Left ventricle myocardium superior (tissue), 1 donor: ENCODE measurements at regions not wholly inside any gene's neighbourhood (a gene's known extent, or its start where the extent isn't known, plus 50 kb on each side); places are given as distances from the start of the nearest gene placed in this dataset.

Experiments
- ATAC-seq: fragments of 200-7000 bp; cut with Tn5 transposase; one replicate; pipeline ENCODE4 v1.9.1; 2020; ENCODE audit warnings: mild to moderate bottlenecking, moderate library complexity
- DNase-seq: peaks from one replicate; pipeline ENCODE4 v3.0.0-alpha.2; 2020
- intact Hi-C: fragments of 100-400 bp; cut with micrococcal nuclease; formaldehyde crosslinking; loops from one replicate; pipeline ENCODE4 v1.11.0; 2022
- donor health status: DM: no; HTN: yes; CAD: no; lungs with severe emphysema.

DNA sequence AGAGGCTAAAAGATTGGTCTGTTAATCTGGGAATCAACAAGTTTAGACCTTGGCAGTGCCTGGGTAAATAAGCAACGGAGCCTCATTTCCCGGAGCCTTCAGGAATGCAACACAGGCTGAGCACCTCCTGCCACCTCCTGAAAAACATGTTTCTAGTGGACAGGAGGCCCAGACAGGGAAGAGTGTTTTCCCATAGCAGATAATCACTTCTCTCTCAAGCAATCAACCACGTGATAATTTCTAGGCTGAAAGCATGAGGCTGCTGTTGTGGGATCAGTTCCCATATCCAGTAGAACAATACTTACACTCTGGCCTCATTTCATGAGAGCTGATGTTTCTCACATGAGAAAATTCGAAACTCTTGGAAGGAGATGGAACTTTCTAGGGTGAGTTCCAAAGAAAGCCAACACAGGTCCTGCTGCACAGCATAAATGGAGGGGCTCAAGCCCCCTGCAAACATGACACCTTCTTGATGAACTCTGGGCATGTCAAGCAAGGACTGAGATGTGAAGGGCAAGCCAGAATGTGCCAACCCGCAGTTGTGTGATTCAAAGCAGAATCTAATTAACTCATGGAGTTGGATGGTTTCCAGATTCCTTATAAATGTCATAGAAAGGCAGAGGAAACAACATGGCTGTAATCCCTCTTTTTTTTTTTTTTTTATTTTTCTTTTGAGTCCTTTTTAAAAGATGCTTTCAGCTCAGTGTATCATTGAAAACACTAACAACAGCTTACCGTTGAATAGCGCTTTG is 228.5 kb upstream of the SESN3 start:
- ATAC-seq = peak; percentile 84
- intact Hi-C loops = loop anchor here (2.0 kb wide), 1 partner anchor 39 kb away; no protein-coding TSS in a partner anchor
- no peak for DNase-seq

DNA sequence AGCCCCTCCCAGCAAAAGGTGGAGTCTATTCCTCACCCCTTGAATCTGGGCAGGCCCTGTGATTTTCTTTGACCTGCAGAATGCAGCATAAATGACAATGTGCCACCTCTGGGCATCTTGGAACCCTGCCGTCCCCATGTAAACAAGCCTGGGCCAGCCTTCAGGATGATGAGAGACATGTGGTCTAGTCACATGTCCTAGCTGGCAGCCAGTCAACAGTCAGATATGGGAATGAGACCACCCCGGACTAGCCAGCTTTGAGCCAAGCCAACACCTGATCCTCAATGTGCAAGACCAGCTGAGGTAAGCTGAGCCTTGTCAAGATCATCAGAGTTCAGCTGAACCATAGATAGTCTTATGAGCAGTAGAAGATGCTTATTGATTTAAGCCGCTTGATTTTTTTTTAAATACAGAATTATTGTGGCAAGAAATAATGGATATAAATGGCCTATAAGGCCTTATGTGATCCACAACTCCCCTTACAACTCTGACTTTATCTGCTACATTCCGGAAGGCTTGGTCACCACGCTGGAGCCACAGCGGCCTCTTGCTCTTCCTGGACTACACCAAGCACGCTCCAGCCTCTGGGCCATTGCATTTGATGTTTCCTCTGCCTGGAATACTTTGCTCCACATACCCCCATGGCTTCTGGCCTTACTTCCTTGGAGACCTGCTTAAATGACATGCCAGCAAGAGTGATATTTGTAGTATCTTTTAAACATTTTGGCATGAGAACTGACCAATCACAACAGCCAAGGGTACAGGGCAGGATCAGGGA is 225.9 kb upstream of the SESN3 start:
- intact Hi-C loops = no loop called here

DNA sequence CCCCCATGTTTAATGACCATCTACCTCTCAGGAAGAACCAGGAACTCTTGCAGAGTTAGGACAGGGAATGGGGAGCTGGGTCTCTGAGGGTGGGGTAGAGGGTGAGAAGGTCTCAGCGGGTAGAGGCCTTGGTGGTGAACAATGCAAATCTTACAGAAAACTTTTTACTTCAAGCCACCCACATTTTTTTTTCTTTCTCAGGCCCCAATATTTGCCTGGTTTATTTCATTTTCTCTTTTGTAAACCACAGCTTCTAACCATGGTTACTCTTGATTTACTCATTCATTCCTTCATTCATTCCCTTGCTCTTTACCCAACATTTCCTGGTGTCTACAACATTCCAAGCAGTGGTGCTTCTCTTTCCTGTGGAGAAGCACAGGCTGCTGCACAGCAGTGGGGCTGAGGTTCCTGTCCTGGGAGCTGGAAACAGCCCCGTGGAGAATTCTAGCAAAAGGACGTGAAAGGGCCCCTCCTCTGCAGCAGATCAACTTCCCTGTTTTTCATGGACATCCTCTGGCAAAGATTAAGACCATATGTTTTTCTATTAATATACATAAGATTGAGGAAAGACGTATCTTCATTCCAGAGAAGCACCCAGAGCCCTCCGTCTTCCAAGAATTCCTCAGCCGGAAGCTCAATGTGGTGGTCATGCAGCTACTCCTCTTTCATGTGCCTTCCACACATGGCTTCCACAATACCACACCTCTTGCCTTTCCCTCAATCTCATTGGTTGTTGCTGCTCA is 224.4 kb upstream of the SESN3 start:
- ATAC-seq (no peak), DNase-seq (no peak)
- intact Hi-C loops = no loop called here

More for the DNA sequence above, 225.9 kb upstream of the SESN3 start:
- ATAC-seq = no peak
- no peak for DNase-seq

DNA sequence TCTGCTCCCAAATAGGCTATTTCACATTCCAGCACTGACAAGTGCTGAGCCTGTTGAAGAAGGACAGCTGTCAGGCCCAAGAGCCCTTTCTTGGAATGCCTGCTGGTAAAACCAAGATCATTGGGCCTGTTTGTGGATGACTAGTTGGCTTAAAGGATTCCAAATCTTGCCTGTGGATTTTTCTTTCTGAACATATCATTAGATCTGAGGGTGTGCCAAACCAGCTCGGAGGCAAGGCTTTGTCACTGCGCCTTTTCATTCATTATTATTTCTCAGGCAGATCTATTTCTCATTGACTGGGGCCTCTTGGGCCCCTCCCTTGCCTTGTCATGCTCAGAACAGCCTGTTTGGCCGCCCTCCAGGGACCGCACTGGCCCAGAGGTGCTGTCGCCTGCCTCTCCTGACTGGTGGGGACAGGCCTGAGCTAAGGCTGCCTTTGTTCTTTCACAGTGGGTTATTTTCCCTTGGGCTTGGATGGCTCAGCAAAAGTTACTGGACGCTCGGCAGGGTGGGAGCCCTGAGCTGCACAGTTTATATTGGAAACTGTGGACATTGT is 222.7 kb upstream of the SESN3 start:
- intact Hi-C loops = no loop called here
- DNase-seq (peak; percentile 74), ATAC-seq (peak; percentile 84)

GRCh38 chr11:95451682-95452081 is 220.7 kb upstream of the SESN3 start:
- DNase-seq = no peak
- no peak for ATAC-seq
- intact Hi-C loops = no loop called here

- peak; percentile 83 for ATAC-seq
- DNase-seq = no peak
- intact Hi-C loops = no loop called here
Observed at GRCh38 chr11:95451261-95451660, 220.3 kb upstream of the SESN3 start.

- peak; percentile 63 for ATAC-seq
- DNase-seq = no peak
- intact Hi-C loops = no loop called here
Observed at GRCh38 chr11:95450547-95451123, 219.6 kb upstream of the SESN3 start.

- DNase-seq = no peak
- ATAC-seq = no peak
- intact Hi-C loops = no loop called here
Observed at GRCh38 chr11:95445746-95446333, 214.8 kb upstream of the SESN3 start.

GRCh38 chr11:95444309-95445241 is 213.6 kb upstream of the SESN3 start:
- no peak for DNase-seq
- intact Hi-C loops = no loop called here
- ATAC-seq = no peak

DNA sequence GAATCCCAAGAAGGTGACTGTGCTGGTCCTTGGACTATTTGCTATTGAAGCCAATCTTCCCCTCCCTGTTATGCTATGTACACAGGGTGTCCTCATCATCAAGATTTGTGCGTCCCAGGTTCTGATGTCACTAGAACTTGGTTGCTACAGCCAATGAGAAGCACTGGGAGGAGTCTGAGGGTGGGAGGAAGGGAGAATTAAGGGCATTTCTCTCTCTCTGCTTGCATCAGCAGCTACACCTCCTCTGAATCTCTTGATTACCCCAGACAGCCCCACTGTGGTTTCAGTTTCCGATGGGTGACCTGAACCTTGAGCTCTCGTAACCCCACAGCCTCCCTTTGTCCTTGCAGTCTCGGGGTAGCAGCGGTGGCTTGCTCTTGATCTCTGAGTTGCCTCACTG is 212.4 kb upstream of the SESN3 start:
- intact Hi-C loops = no loop called here

GRCh38 chr11:95442531-95443050 is 211.6 kb upstream of the SESN3 start:
- no peak for DNase-seq
- ATAC-seq = no peak
- intact Hi-C loops = no loop called here

More for the DNA sequence above, 212.4 kb upstream of the SESN3 start:
- no peak for ATAC-seq
- no peak for DNase-seq

DNA sequence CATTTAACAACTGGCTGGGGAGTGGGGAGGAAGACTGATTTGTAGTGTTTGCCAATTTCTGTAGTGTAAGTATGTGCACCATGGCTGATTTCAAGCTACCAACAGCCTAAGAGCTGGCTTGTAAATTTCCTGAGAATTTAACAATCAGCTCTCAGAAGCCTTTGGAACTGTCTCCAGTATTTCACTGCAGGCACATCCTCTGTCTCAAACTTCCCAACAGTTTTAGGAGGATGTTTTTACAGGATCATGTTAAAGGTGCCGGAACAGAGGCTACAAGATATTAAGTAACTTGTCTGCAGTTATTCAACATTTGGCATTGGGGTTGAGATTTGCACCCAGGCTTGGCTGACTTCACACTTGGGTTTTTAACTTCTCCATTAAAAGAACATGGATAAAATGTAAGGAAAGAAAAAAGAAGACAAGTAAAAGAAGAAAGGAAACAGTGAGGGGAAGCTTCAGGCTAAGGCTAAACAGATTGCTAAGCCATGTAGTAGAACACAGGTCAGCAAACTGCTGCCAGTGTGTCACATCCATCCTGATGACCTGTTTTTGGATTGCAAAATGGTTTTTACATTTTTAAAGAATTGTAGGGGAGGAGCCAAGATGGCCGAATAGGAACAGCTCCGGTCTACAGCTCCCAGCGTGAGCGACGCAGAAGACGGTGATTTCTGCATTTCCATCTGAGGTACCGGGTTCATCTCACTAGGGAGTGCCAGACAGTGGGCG is 204.8 kb upstream of the SESN3 start:
- no peak for DNase-seq
- intact Hi-C loops = no loop called here
- ATAC-seq = peak; percentile 33

GRCh38 chr11:95435192-95435591 is 204.2 kb upstream of the SESN3 start:
- ATAC-seq = no peak
- intact Hi-C loops = no loop called here

DNA sequence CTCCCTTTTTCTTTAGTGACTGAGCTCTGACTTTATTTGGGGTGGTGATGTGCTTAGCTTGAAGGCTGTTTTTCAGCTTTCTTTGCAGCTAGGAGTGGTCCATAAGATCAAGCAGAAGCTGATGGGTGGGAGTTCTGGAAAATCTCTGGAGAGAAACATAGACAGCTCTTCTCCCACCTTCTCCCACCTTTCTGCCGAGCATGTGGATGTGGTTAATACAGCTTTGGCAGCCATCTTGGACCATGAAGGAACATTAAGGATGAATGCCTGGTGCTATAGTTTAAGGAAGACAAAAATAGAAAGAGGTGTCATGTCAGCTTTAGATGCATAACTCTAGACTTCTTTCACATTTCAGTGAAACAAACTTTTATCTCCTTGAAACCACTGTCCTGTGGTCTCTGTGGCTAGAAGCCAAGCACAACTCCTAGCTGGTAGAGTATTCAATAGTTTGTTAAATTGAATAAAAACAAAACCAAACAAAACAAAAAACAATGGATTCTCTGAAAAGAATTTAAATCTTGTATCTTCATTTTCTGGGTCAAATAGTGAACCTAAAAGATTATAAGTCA is 203.6 kb upstream of the SESN3 start:
- intact Hi-C loops = no loop called here
- ATAC-seq (no peak), DNase-seq (no peak)

More at GRCh38 chr11:95435192-95435591, 204.2 kb upstream of the SESN3 start:
- no peak for DNase-seq

GRCh38 chr11:95434009-95434408 is 203.0 kb upstream of the SESN3 start:
- DNase-seq = no peak
- intact Hi-C loops = no loop called here
- ATAC-seq = no peak

DNA sequence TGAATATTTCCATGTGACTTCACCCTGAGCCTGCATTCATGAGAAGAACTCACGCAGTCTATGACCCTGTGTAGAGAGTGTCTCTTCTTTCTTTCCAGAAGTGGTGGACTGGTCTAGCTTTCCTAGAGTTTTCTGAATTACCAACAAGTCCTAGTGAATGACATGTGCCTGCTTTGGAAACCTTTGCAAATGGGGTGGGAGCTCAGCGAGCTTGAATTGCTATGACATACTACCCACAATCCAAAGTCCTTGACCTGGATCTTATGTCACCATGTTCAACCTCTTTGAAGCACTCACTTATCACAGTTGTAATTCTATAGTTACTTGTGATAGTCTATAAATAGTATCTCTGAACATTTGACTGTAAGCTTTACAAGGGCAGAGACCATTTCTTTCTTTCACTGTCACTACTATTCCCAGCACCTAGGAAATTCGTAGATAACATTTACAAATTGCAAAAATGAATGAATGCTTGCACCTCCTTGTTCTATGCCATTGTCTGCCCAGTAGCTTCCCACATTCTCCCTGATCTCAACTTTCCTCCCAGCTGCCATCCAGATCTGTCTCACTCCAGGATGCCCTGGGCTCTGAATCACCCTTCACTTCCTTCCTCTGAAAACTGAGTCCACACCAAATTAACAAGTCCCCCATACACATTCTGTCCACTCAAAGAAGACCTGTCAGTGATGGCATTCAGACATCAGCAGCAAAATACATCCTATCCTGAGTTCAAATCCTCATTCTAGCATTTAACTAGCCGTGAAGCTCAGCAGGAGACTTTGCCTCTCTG is 201.9 kb upstream of the SESN3 start:
- ATAC-seq = no peak
- intact Hi-C loops = no loop called here

More for the DNA sequence above, 201.9 kb upstream of the SESN3 start:
- DNase-seq = no peak
